ENCODE measurements at regions not wholly inside any gene's neighbourhood (a gene's known extent, or its start where the extent isn't known, plus 50 kb on each side); places are given as distances from the start of the nearest gene placed in this dataset.

DNA sequence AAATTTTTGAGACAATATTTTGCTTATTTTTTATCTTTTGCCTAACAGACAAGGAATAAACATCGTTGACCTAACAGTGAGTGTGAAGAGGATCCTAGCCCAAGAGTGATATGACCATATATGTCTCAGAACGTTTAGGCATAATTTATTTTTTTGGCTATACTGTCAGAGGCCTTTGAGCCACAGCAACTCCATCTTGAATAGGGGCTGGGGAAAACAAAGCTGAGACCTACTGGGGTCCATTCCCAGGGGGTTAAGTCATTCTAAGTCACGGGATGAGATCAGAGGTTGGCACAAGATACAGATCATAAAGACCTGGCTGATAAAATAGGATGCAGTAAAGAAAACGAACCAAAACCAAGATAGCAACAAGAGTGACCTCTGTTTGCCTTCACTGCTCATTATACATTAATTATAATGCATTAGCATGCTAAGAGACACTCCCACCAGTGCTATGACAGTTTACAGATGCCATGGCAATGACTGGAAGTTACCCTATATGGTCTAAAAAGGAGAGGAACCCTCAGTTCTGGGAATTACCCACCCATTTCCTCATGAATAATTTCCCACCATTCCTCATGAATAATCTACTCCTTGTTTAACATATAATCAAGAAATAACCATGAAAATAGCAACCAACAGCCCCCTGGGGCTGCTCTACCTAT is 510.9 kb upstream of the PCDH9 start:
- peaks cover 12% of the 10 kb centered on the region for H3K4me1 ChIP-seq (ENCODE audit: control insufficient read depth, insufficient read depth, low read length)
- no peak overlapping the region for H3K9ac ChIP-seq (ENCODE audit: low read length)
- H3K36me3 ChIP-seq (ENCODE audit: control insufficient read depth, insufficient read depth, low read length, severe bottlenecking): no peaks in the 10 kb centered on the region
- no peak overlapping the region for H3K4me3 ChIP-seq (ENCODE audit: low read length)
- no peaks in the 10 kb centered on the region for H3K9me3 ChIP-seq (ENCODE audit: control insufficient read depth, low read length)
- no peaks in the 10 kb centered on the region for H3K27me3 ChIP-seq (replicated peaks; ENCODE audit: control insufficient read depth, insufficient read depth, low read length)
- no peak for DNase-seq (ENCODE audit: low read depth)

DNA sequence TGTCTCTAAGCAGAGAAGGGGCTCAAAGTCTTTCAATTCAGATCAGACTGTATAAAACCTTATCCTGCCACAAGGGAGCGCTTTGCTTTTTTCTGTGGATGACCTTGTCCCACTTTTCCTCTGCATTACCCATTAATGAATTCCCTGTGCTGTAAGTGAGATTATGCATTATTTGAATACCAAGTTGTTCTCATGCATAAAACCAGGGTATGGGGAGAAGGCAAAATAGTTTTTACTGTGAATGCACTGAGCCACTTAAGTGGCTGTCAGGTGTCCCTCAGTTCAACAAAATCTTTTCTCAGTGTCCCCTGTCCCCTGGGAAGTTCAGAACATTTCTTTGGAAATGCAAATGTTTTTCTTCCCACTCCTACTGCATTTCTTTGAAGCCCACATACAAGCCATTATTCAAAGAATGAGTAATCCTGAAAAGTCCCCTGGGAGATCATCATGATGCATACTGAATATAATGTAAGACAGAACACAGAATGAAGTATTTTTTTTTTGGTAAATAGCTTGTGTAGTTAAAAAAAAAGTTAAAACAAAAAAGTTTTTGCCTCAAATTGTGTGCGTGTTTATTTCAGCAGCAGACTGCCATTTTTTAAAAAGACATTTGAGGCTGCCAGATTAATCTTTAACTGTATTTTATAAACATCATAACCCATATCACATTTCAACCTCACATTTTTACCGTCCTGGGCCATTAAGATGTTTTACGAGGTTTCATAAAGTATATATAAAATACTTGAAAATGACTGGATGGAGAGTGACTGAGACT is 506.7 kb upstream of the PCDH9 start:
- peaks cover 12% of the 10 kb centered on the region for H3K4me1 ChIP-seq (ENCODE audit: control insufficient read depth, insufficient read depth, low read length)
- peak overlapping the region; percentile 40 for H3K4me3 ChIP-seq (ENCODE audit: low read length)
- H3K27me3 ChIP-seq (replicated peaks; ENCODE audit: control insufficient read depth, insufficient read depth, low read length): no peaks in the 10 kb centered on the region
- no peak overlapping the region for H3K9ac ChIP-seq (ENCODE audit: low read length)
- H3K9me3 ChIP-seq (ENCODE audit: control insufficient read depth, low read length): no peaks in the 10 kb centered on the region
- peak; percentile 86 for DNase-seq (ENCODE audit: low read depth)
- no peaks in the 10 kb centered on the region for H3K36me3 ChIP-seq (ENCODE audit: control insufficient read depth, insufficient read depth, low read length, severe bottlenecking)

DNA sequence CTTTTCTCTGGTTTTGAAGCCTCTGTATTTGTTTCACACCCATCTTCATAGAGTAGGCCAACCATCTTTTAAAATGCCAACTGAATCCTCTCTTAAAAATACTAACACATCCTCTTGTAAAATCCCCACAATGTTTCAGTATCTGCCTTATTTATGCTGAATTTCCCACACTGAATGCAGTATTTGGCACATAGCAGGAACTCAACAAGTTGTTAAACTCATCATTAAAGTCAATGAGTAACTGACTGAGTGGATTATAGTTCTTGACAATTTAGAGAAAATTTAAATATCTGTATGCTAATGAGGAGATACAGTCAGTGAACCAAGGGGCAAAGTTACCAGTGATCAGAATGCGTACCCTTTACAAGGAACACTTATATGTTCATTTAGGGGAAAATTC is 505.5 kb upstream of the PCDH9 start:
- Histone ChIP-seq H3K4me1 (ENCODE audit: control insufficient read depth, insufficient read depth, low read length) (peaks cover 12% of the 10 kb centered on the region), H3K9me3 (ENCODE audit: control insufficient read depth, low read length) (no peaks in the 10 kb centered on the region), H3K27me3 (replicated peaks; ENCODE audit: control insufficient read depth, insufficient read depth, low read length) (no peaks in the 10 kb centered on the region), H3K36me3 (ENCODE audit: control insufficient read depth, insufficient read depth, low read length, severe bottlenecking) (no peaks in the 10 kb centered on the region), H3K9ac (ENCODE audit: low read length) (no peak overlapping the region), H3K4me3 (ENCODE audit: low read length) (no peak overlapping the region)
- no peak for DNase-seq (ENCODE audit: low read depth)

DNA sequence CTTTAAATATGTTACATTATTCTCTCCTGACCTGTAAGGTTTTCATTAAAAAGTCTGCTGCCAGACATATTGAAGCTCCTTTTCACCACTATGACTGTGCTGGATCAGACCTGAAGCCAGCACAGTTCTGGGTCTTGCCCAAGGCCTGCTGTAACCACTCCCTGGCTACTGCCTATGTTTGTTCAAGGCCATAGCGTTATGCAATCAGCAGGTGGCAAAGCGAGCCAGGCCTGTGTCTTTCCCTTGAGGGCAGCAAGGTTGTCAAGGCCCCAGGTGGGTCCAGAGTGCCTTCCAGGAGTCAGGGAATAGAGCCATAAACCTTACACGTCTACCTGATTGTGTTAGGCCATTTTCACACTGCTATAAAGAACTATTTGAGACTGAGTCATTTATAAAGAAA is 496.8 kb upstream of the PCDH9 start:
- no peak overlapping the region for H3K9ac ChIP-seq (ENCODE audit: low read length)
- H3K27me3 ChIP-seq (replicated peaks; ENCODE audit: control insufficient read depth, insufficient read depth, low read length): no peaks in the 10 kb centered on the region

DNA sequence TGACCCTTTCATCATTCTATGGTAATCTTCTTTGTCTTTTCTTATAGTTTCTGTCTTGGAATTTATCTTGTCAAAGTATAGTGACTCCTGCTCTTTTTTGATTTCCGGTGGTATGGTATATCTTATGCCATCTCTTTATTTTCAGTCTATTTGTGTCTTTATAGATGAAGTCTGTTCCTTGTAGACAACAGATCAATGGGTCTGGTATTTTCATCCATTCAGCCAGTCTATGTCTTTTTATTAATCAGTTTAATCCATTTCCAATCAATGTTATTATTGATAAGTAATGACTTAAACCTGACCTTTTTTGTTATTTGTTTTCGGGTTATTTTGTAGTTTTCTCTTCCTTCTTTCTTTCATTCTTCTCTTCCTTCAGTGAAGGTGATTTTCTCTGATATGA is 495.9 kb upstream of the PCDH9 start:
- Histone ChIP-seq H3K36me3 (ENCODE audit: control insufficient read depth, insufficient read depth, low read length, severe bottlenecking) (no peaks in the 10 kb centered on the region), H3K9me3 (ENCODE audit: control insufficient read depth, low read length) (peaks cover 24% of the 10 kb centered on the region), H3K4me3 (ENCODE audit: low read length) (no peak overlapping the region), H3K4me1 (ENCODE audit: control insufficient read depth, insufficient read depth, low read length) (no peaks in the 10 kb centered on the region), H3K9ac (ENCODE audit: low read length) (no peak overlapping the region), H3K27me3 (replicated peaks; ENCODE audit: control insufficient read depth, insufficient read depth, low read length) (no peaks in the 10 kb centered on the region)
- no peak for DNase-seq (ENCODE audit: low read depth)

More for the DNA sequence above, 496.8 kb upstream of the PCDH9 start:
- H3K36me3 ChIP-seq (ENCODE audit: control insufficient read depth, insufficient read depth, low read length, severe bottlenecking): no peaks in the 10 kb centered on the region
- peaks cover 24% of the 10 kb centered on the region for H3K9me3 ChIP-seq (ENCODE audit: control insufficient read depth, low read length)
- no peak overlapping the region for H3K4me3 ChIP-seq (ENCODE audit: low read length)
- no peaks in the 10 kb centered on the region for H3K4me1 ChIP-seq (ENCODE audit: control insufficient read depth, insufficient read depth, low read length)
- DNase-seq (ENCODE audit: low read depth): no peak

DNA sequence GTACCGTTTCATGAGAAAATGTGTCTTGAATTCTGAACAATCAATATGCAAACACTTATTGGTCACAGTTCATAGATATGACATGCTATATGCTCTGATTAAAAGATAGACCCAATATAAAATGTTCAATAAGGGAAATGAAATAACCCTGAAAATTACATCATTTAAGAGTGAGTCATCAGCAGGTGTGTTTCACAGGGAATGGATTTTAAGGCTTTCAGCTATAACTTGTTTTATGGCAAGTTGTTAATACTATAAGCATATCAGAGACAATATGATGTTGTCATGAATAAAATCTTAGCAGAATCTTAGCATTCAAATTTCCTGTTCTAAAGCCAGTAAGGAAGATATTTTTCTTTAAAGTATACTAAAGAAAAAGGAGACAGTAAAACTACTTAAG is 483.4 kb upstream of the PCDH9 start:
- no peak for DNase-seq (ENCODE audit: low read depth)
- no peak overlapping the region for H3K9ac ChIP-seq (ENCODE audit: low read length)
- H3K9me3 ChIP-seq (ENCODE audit: control insufficient read depth, low read length): peaks cover 4% of the 10 kb centered on the region
- H3K4me1 ChIP-seq (ENCODE audit: control insufficient read depth, insufficient read depth, low read length): no peaks in the 10 kb centered on the region
- no peak overlapping the region for H3K4me3 ChIP-seq (ENCODE audit: low read length)
- H3K27me3 ChIP-seq (replicated peaks; ENCODE audit: control insufficient read depth, insufficient read depth, low read length): no peaks in the 10 kb centered on the region
- no peaks in the 10 kb centered on the region for H3K36me3 ChIP-seq (ENCODE audit: control insufficient read depth, insufficient read depth, low read length, severe bottlenecking)

DNA sequence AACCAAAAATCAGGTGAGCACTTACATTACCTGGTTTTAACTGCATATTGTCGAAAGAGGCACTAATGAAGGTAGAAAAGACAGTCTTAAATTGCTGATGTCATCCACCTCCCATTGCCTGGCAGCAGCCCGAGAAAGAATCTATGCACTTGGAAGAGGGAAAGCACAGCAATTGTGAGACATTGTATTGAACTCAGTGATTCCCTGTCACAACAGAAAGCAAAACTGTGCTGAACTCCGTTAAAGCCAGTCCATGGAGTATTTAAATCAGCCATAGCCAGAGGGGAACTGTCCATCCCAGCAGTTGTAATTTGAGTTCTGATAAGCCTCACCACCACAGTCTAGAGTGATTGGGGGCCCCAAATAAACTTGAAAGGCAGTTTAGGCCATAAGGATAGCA is 466.6 kb upstream of the PCDH9 start:
- Histone ChIP-seq H3K4me1 (ENCODE audit: control insufficient read depth, insufficient read depth, low read length) (no peaks in the 10 kb centered on the region), H3K4me3 (ENCODE audit: low read length) (no peak overlapping the region), H3K36me3 (ENCODE audit: control insufficient read depth, insufficient read depth, low read length, severe bottlenecking) (no peaks in the 10 kb centered on the region), H3K27me3 (replicated peaks; ENCODE audit: control insufficient read depth, insufficient read depth, low read length) (no peaks in the 10 kb centered on the region), H3K9ac (ENCODE audit: low read length) (no peak overlapping the region), H3K9me3 (ENCODE audit: control insufficient read depth, low read length) (no peaks in the 10 kb centered on the region)
- DNase-seq (ENCODE audit: low read depth): no peak

DNA sequence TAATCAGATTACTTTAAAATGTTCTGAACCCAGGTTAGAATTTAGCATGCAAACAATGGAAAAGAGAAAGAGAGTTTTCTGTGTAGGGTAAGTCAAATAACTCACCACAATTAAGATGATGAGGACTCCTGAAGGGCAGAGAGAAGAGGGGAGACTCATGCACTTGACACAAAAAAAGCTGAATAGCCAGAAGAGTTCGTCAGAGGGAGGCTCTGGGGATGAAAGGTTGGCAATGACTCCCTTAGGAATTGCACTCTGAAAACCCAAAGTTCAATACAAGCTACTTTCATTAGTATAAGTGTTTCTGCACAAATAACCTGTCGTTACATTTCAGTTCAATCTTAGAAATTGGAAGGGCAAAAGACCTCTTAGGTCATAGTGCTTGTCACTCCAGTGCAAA is 434.4 kb upstream of the PCDH9 start:
- Histone ChIP-seq H3K9me3 (ENCODE audit: control insufficient read depth, low read length) (no peaks in the 10 kb centered on the region), H3K4me1 (ENCODE audit: control insufficient read depth, insufficient read depth, low read length) (no peaks in the 10 kb centered on the region), H3K36me3 (ENCODE audit: control insufficient read depth, insufficient read depth, low read length, severe bottlenecking) (no peaks in the 10 kb centered on the region), H3K9ac (ENCODE audit: low read length) (no peak overlapping the region), H3K27me3 (replicated peaks; ENCODE audit: control insufficient read depth, insufficient read depth, low read length) (no peaks in the 10 kb centered on the region), H3K4me3 (ENCODE audit: low read length) (no peak overlapping the region)
- DNase-seq (ENCODE audit: low read depth): no peak

DNA sequence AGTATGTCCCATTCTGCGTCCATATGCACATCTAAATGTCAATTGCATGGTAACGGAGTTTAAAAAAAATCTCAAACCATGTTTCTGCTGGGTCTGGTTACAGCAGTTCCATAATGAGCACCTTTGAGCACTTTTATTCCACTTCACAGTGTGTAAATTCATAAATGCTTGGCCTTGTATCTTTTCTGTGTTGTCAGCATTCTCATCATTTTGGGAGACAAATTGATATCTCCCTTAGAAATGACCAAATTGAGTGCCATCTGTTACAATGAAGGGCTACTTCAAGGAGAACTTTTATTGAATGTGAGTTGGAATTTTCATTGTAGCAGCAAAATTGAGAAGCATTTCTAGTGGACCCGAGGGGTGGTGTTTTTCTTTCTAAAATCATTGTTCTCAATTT is 432.9 kb upstream of the PCDH9 start:
- Histone ChIP-seq H3K36me3 (ENCODE audit: control insufficient read depth, insufficient read depth, low read length, severe bottlenecking) (no peaks in the 10 kb centered on the region), H3K4me1 (ENCODE audit: control insufficient read depth, insufficient read depth, low read length) (no peaks in the 10 kb centered on the region), H3K27me3 (replicated peaks; ENCODE audit: control insufficient read depth, insufficient read depth, low read length) (no peaks in the 10 kb centered on the region), H3K9ac (ENCODE audit: low read length) (no peak overlapping the region), H3K4me3 (ENCODE audit: low read length) (no peak overlapping the region), H3K9me3 (ENCODE audit: control insufficient read depth, low read length) (no peaks in the 10 kb centered on the region)
- DNase-seq (ENCODE audit: low read depth): no peak

DNA sequence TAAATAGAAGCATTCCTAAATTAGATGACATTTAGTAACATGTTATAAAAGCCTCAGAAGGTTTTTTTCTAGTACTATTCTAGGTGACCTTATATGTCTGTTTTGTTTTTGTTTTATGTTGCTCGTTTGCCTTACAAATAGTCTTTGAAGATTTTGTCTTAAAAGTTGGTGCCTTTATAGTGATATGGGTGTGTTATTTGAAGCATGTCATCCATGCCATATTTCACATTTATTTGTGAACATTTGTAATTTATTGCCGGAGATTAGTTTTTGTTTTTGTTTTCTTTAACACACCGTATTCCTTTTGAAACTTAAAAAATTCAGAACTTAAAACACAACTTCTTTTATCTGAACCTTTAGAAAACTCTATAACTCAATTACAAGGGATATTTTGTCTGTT is 422.8 kb upstream of the PCDH9 start:
- Histone ChIP-seq H3K36me3 (ENCODE audit: control insufficient read depth, insufficient read depth, low read length, severe bottlenecking) (no peaks in the 10 kb centered on the region), H3K27me3 (replicated peaks; ENCODE audit: control insufficient read depth, insufficient read depth, low read length) (no peaks in the 10 kb centered on the region), H3K9ac (ENCODE audit: low read length) (no peak overlapping the region), H3K4me3 (ENCODE audit: low read length) (no peak overlapping the region), H3K9me3 (ENCODE audit: control insufficient read depth, low read length) (no peaks in the 10 kb centered on the region), H3K4me1 (ENCODE audit: control insufficient read depth, insufficient read depth, low read length) (no peaks in the 10 kb centered on the region)
- DNase-seq (ENCODE audit: low read depth): peak; percentile 0

DNA sequence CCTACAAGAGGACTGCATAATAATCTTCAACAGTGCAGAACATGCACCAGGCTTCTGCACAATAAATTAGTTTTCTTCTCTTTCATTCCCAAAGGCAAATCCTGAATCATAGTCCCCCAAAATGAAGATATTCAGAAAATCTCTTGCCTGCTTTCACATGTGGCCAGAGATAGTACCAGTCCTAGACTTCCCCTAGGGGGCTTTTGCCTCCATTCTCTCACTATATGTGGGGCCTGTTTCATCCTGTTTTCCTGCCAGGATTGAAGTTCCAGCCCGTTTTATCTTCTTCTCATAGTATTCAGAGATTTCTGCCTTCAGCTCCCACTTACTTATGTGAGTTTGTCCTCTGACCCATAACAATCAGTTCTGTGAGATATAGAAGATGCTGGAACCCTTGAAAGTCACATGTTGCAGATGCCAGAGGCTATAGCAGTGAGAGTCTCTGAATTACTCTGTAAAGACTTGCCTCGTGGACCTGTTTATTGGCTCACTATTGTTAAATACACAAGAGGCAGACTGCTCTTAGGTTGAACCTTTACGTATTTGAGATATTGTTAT is 421.9 kb upstream of the PCDH9 start:
- Histone ChIP-seq H3K4me3 (ENCODE audit: low read length) (no peak overlapping the region), H3K36me3 (ENCODE audit: control insufficient read depth, insufficient read depth, low read length, severe bottlenecking) (no peaks in the 10 kb centered on the region), H3K27me3 (replicated peaks; ENCODE audit: control insufficient read depth, insufficient read depth, low read length) (no peaks in the 10 kb centered on the region), H3K4me1 (ENCODE audit: control insufficient read depth, insufficient read depth, low read length) (no peaks in the 10 kb centered on the region), H3K9me3 (ENCODE audit: control insufficient read depth, low read length) (no peaks in the 10 kb centered on the region), H3K9ac (ENCODE audit: low read length) (no peak overlapping the region)
- DNase-seq (ENCODE audit: low read depth): no peak
